H1 (cell line): ENCODE measurements at regions not wholly inside any gene's neighbourhood (a gene's known extent, or its start where the extent isn't known, plus 50 kb on each side); places are given as distances from the start of the nearest gene placed in this dataset.
"Not testable (repeated sequence)": the region's sequence is repeated elsewhere in the genome, so short reads cannot be mapped to it uniquely, and the experiment has no call there.

Experiments used
- CTCF ChIA-PET: fragments of 300-600 bp; sonication (Branson Sonifier 250); formaldehyde crosslinking; loops from one replicate; lab custom pipeline; 2021; ENCODE audit not compliant: partially characterized antibody; lab: Charles Lee
- POLR2A ChIA-PET: fragments of 300-600 bp; sonication (Branson Sonifier 250); formaldehyde crosslinking; loops from one replicate; lab custom pipeline; 2021; ENCODE audit warnings: inconsistent platforms; ENCODE audit not compliant: partially characterized antibody; lab: Charles Lee
- DNase-seq, 2 experiments: peaks; one replicate each; pipeline versions ENCODE4 v3.0.0 to v3.0.0-alpha.2; 2010 to 2022; ENCODE audit warnings: low spot score in 2 of 2, low read depth in 1 of 2, mixed read lengths in 1 of 2
- FAIRE-seq: peaks from 2 replicates; lab custom pipeline; 2011; peaks lifted over from hg19 to GRCh38; lab: Jason Lieb, UNC
- H2AFZ ChIP-seq: 2 replicates; pipeline ENCODE4 v1.8.1; 2012; ENCODE audit warnings: low read length, inconsistent platforms
- H2AK5ac ChIP-seq: 2 replicates; pipeline ENCODE4 v1.6.1; 2013; ENCODE audit warnings: low read depth, low read length
- H2BK120ac ChIP-seq: replicated peaks from 2 replicates; pipeline ENCODE3; 2013; ENCODE audit warnings: low read depth, low read length, inconsistent platforms
- H2BK12ac ChIP-seq: 2 replicates; pipeline ENCODE4 v1.6.1; 2013; ENCODE audit warnings: low read depth, low read length
- H2BK15ac ChIP-seq: 2 replicates; pipeline ENCODE4 v1.6.1; 2013; ENCODE audit warnings: low read length
- H2BK20ac ChIP-seq: 2 replicates; pipeline ENCODE4 v1.6.1; 2013; ENCODE audit warnings: low read length
- H2BK5ac ChIP-seq: 2 replicates; pipeline ENCODE4 v1.6.1; 2013; ENCODE audit warnings: low read depth, low read length
- H3K14ac ChIP-seq: 2 replicates; pipeline ENCODE4 v1.6.1; 2013; ENCODE audit warnings: inconsistent platforms; ENCODE audit not compliant: insufficient read length
- H3K18ac ChIP-seq: 2 replicates; pipeline ENCODE4 v1.6.1; 2013; ENCODE audit warnings: low read length; ENCODE audit errors: extremely low read depth
- H3K23ac ChIP-seq: 2 replicates; pipeline ENCODE4 v1.6.1; 2013; ENCODE audit warnings: inconsistent platforms; ENCODE audit not compliant: insufficient read length
- H3K23me2 ChIP-seq: 2 replicates; pipeline ENCODE4 v1.6.1; 2013; ENCODE audit warnings: low read depth, low read length
- H3K27ac ChIP-seq: 2 replicates; pipeline ENCODE4 v1.6.1; 2011; ENCODE audit warnings: low read depth, low read length, inconsistent platforms
- H3K27me3 ChIP-seq, 4 experiments: replicated peaks in 1 of 4; 1 replicate in 1 of 4; 2 replicates in 3 of 4; pipeline versions ENCODE4 v1.6.1 to v1.8.1; 2011 to 2013; ENCODE audit warnings: low read length in 3 of 4, mild to moderate bottlenecking in 3 of 4, inconsistent platforms in 2 of 4, mixed read lengths in 2 of 4, moderate library complexity in 1 of 4; ENCODE audit not compliant: control insufficient read depth in 3 of 4, insufficient read depth in 3 of 4; ENCODE audit errors: extremely low read depth in 1 of 4
- H3K36me3 ChIP-seq, 4 experiments: 2 replicates each; pipeline versions ENCODE4 v1.6.1 to v1.8.1; 2011 to 2013; ENCODE audit warnings: mild to moderate bottlenecking in 4 of 4, low read length in 3 of 4, moderate library complexity in 2 of 4, control low read depth in 1 of 4, inconsistent platforms in 1 of 4; ENCODE audit not compliant: insufficient read depth in 4 of 4, control insufficient read depth in 2 of 4
- H3K4ac ChIP-seq: replicated peaks from 2 replicates; pipeline ENCODE3; 2013; ENCODE audit warnings: low read length, low read depth, mixed read lengths, inconsistent platforms; ENCODE audit not compliant: insufficient read length
- H3K4me1 ChIP-seq, 4 experiments: replicated peaks in 1 of 4; 1 replicate in 1 of 4; 2 replicates in 3 of 4; pipeline versions ENCODE4 v1.6.1 to v1.8.1; 2011 to 2013; ENCODE audit warnings: low read length in 3 of 4, inconsistent platforms in 2 of 4, mixed read lengths in 1 of 4; ENCODE audit not compliant: insufficient read depth in 4 of 4, control insufficient read depth in 3 of 4
- H3K4me2 ChIP-seq, 2 experiments: 2 replicates each; pipeline versions ENCODE4 v1.6.1 to v1.8.1; 2011 to 2013; ENCODE audit warnings: low read depth in 2 of 2, low read length in 2 of 2, control low read depth in 1 of 2, inconsistent platforms in 1 of 2, mild to moderate bottlenecking in 1 of 2; ENCODE audit not compliant: insufficient read depth in 1 of 2
- H3K4me3 ChIP-seq, 4 experiments: fragments of 200-600, 300-600 bp in 1 of 4; sonication (generic), shearing (Covaris generic), sonication (Bioruptor Twin) in 1 of 4; 2 replicates each; pipeline versions ENCODE4 v1.5.1 to v1.8.1; 2011 to 2016; ENCODE audit warnings: low read length in 4 of 4, low read depth in 3 of 4, control low read depth in 2 of 4, inconsistent platforms in 2 of 4, mild to moderate bottlenecking in 2 of 4, mixed read lengths in 1 of 4, moderate library complexity in 1 of 4; ENCODE audit not compliant: insufficient read depth in 2 of 4; ENCODE audit errors: extremely low read depth in 1 of 4
- H3K56ac ChIP-seq: replicated peaks from 2 replicates; pipeline ENCODE3; 2013; ENCODE audit warnings: low read depth, mild to moderate bottlenecking, mixed read lengths, low read length, inconsistent platforms; ENCODE audit not compliant: insufficient read length
- H3K79me1 ChIP-seq: 2 replicates; pipeline ENCODE4 v1.6.1; 2013; ENCODE audit warnings: low read depth, low read length, control low read depth
- H3K79me2 ChIP-seq, 2 experiments: 2 replicates each; pipeline versions ENCODE4 v1.6.1 to v1.8.1; 2012 to 2013; ENCODE audit warnings: low read length in 2 of 2, mild to moderate bottlenecking in 2 of 2, inconsistent platforms in 1 of 2; ENCODE audit not compliant: insufficient read depth in 2 of 2, control insufficient read depth in 1 of 2
- H3K9ac ChIP-seq, 4 experiments: replicated peaks in 1 of 4; 1 replicate in 1 of 4; 2 replicates in 3 of 4; pipeline versions ENCODE4 v1.6.1 to v1.8.1; 2011 to 2013; ENCODE audit warnings: low read depth in 3 of 4, low read length in 3 of 4, control low read depth in 2 of 4, mild to moderate bottlenecking in 2 of 4, moderate library complexity in 2 of 4, inconsistent platforms in 1 of 4; ENCODE audit errors: extremely low read depth in 1 of 4
- H3K9me3 ChIP-seq, 2 experiments: 2 replicates each; pipeline versions ENCODE4 v1.6.1 to v1.8.1; 2012 to 2013; ENCODE audit warnings: mild to moderate bottlenecking in 2 of 2, moderate library complexity in 2 of 2, control low read depth in 1 of 2, inconsistent platforms in 1 of 2, low read depth in 1 of 2, low read length in 1 of 2, mixed read lengths in 1 of 2; ENCODE audit not compliant: insufficient read depth in 2 of 2
- H4K20me1 ChIP-seq, 2 experiments: replicated peaks in 1 of 2; 2 replicates each; pipeline versions ENCODE3 to v1.8.1; 2011 to 2013; ENCODE audit warnings: inconsistent platforms in 2 of 2, low read length in 2 of 2, mild to moderate bottlenecking in 1 of 2; ENCODE audit not compliant: insufficient read depth in 2 of 2, control insufficient read depth in 1 of 2
- H4K5ac ChIP-seq: 2 replicates; pipeline ENCODE4 v1.6.1; 2013; ENCODE audit warnings: low read length, low read depth, mixed read lengths, inconsistent platforms; ENCODE audit not compliant: insufficient read length
- H4K8ac ChIP-seq: 2 replicates; pipeline ENCODE4 v1.8.0; 2013; ENCODE audit warnings: mild to moderate bottlenecking, moderate library complexity, low read length, inconsistent platforms; ENCODE audit not compliant: insufficient read depth; ENCODE audit errors: extremely low read depth
- H4K91ac ChIP-seq: replicated peaks from 2 replicates; pipeline ENCODE3; 2013; ENCODE audit warnings: low read length, mixed read lengths, inconsistent platforms; ENCODE audit not compliant: insufficient read length
- USF2 ChIP-seq: IDR thresholded peaks from 2 replicates; pipeline ENCODE4 v1.6.1; 2011; ENCODE audit warnings: low read length, improper control_type of control experiment
- WGBS, 2 experiments: shearing (Covaris generic) in 1 of 2; methylation state at CpG; one replicate each; pipeline versions ENCODE4 v1.1.6 to v1.1.7; 2013 to 2015; ENCODE audit warnings: low lambda C conversion rate in 2 of 2, mixed read lengths in 2 of 2, inconsistent platforms in 1 of 2, low coverage in 1 of 2, missing lambda C conversion rate in 1 of 2; ENCODE audit not compliant: insufficient replicate concordance in 2 of 2, insufficient coverage in 1 of 2, insufficient read length in 1 of 2; ENCODE audit errors: extremely low coverage in 1 of 2, missing lambda C conversion rate in 1 of 2; 5-methylcytosine and 5-hydroxymethylcytosine counted together

- H2BK120ac ChIP-seq, H2BK15ac ChIP-seq, H3K23me2 ChIP-seq, DNase-seq, H2AK5ac ChIP-seq, H4K91ac ChIP-seq, H3K36me3 ChIP-seq, H3K4ac ChIP-seq, H3K9ac ChIP-seq, H2AFZ ChIP-seq, H3K4me2 ChIP-seq, H3K9me3 ChIP-seq, H3K79me1 ChIP-seq, H3K27ac ChIP-seq, CTCF ChIA-PET, H3K4me1 ChIP-seq, H3K23ac ChIP-seq, H2BK12ac ChIP-seq, H3K4me3 ChIP-seq, H3K27me3 ChIP-seq, H3K18ac ChIP-seq, H4K20me1 ChIP-seq, H3K56ac ChIP-seq, H3K79me2 ChIP-seq, POLR2A ChIA-PET, H2BK5ac ChIP-seq, H2BK20ac ChIP-seq, H4K5ac ChIP-seq, H4K8ac ChIP-seq, H3K14ac ChIP-seq: not testable (repeated sequence)
- WGBS, 2 experiments, result 75% methylated on average over 5 of the region's 5 CpGs; no CpG with 5 or more reads in 1 of the 2 experiments
- TF ChIP-seq USF2, result 0 out of 2 replicates have a peak, but pooled peaks have one; percentile 7
- FAIRE-seq, result peak; percentile 28
Measured at GRCh38 chr10:45105309-45105708, 104.6 kb downstream of the ZNF22 start.
